NT2/D1 (cell line): ENCODE measurements at regions not wholly inside any gene's neighbourhood (a gene's known extent, or its start where the extent isn't known, plus 50 kb on each side); places are given as distances from the start of the nearest gene placed in this dataset.

Experiments used
- SUZ12 ChIP-seq: IDR thresholded peaks from 2 replicates; pipeline ENCODE4 v1.6.1; 2011; ENCODE audit not compliant: insufficient read length, insufficient read depth; ENCODE audit errors: extremely low read depth
- YY1 ChIP-seq: IDR thresholded peaks from 2 replicates; pipeline ENCODE4 v1.6.1; 2011; ENCODE audit not compliant: insufficient read length, insufficient read depth
- ZNF274 ChIP-seq: IDR thresholded peaks from 2 replicates; pipeline ENCODE4 v1.6.1; 2011; ENCODE audit warnings: mild to moderate bottlenecking, low read depth, low read length

- TF ChIP-seq ZNF274 (no peak), YY1 (no peak), SUZ12 (no peak)
These were observed 297.5 kb upstream of the RASGEF1B start for GRCh38 chr4:81769244-81769643.
